OCI-LY3 (cell line): ENCODE measurements at regions not wholly inside any gene's neighbourhood (a gene's known extent, or its start where the extent isn't known, plus 50 kb on each side); places are given as distances from the start of the nearest gene placed in this dataset.

ENCODE experiments used
- H2AFZ ChIP-seq: fragments of 200-600, 300-600 bp; shearing (Covaris generic); 2 replicates; pipeline ENCODE4 v1.6.0; 2014; ENCODE audit warnings: antibody characterized with exemption, low read depth, low read length
- H3K27ac ChIP-seq: fragments of 200-600, 300-600 bp; sonication (generic); 2 replicates; pipeline ENCODE4 v1.5.1; 2014; ENCODE audit warnings: mild to moderate bottlenecking, low read length, moderate library complexity, mixed read lengths
- H3K27me3 ChIP-seq: fragments of 200-600, 300-600 bp; sonication (generic); 2 replicates; pipeline ENCODE4 v1.6.1; 2014; ENCODE audit warnings: low read depth, low read length, mixed read lengths
- H3K36me3 ChIP-seq: fragments of 200-600, 300-600 bp; sonication (generic); replicated peaks from 2 replicates; pipeline ENCODE3; 2014; ENCODE audit warnings: low read depth, low read length, mixed read lengths
- H3K4me1 ChIP-seq: fragments of 300-600, 200-600 bp; sonication (generic); 2 replicates; pipeline ENCODE4 v1.6.1; 2014; ENCODE audit warnings: low read length, mixed read lengths
- H3K4me2 ChIP-seq: fragments of 200-600, 300-600 bp; sonication (generic); 2 replicates; pipeline ENCODE4 v1.6.1; 2014; ENCODE audit warnings: low read length, mixed read lengths
- H3K4me3 ChIP-seq: fragments of 300-600, 200-600 bp; sonication (generic); 2 replicates; pipeline ENCODE4 v1.5.1; 2014; ENCODE audit warnings: antibody characterized with exemption, mild to moderate bottlenecking, low read length, moderate library complexity
- H3K79me2 ChIP-seq: fragments of 300-600, 200-600 bp; shearing (Covaris generic); 2 replicates; pipeline ENCODE4 v1.6.1; 2014; ENCODE audit warnings: mild to moderate bottlenecking, low read length, mixed read lengths
- H3K9ac ChIP-seq: fragments of 300-600, 200-600 bp; shearing (Covaris generic); 2 replicates; pipeline ENCODE4 v1.6.0; 2014; ENCODE audit warnings: mild to moderate bottlenecking, low read length, moderate library complexity
- H3K9me3 ChIP-seq: fragments of 200-600, 300-600 bp; shearing (Covaris generic); 2 replicates; pipeline ENCODE4 v1.6.1; 2014; ENCODE audit warnings: low read length, mixed read lengths; ENCODE audit not compliant: insufficient read depth
- H4K20me1 ChIP-seq: fragments of 200-600, 300-600 bp; sonication (generic); 2 replicates; pipeline ENCODE4 v1.6.1; 2016; ENCODE audit warnings: low read length, mixed read lengths; ENCODE audit not compliant: insufficient read depth
- EZH2phosphoT487 ChIP-seq: fragments of 200-600 bp; shearing (Covaris generic); IDR thresholded peaks from 2 replicates; pipeline ENCODE4 v1.6.1; 2018; ENCODE audit warnings: antibody characterized with exemption, mixed run types, low read depth
- TF ChIP-seq, protein P1 (sequence below): fragments of 200-600, 300-600 bp; sonication (generic); IDR thresholded peaks from 2 replicates; pipeline ENCODE4 v1.5.1; 2014; ENCODE audit warnings: antibody characterized with exemption, low read length, low read depth

- Histone ChIP-seq H3K9me3 (no peaks in the 10 kb centered on the region), H4K20me1 (no peaks in the 10 kb centered on the region), H2AFZ (no peak overlapping the region), H3K27me3 (no peaks in the 10 kb centered on the region), H3K27ac (no peak overlapping the region), H3K9ac (no peak overlapping the region), H3K4me3 (no peak overlapping the region), H3K4me1 (no peaks in the 10 kb centered on the region), H3K4me2 (no peak overlapping the region), H3K79me2 (no peaks in the 10 kb centered on the region), H3K36me3 (no peaks in the 10 kb centered on the region)
- TF ChIP-seq, protein P1, sequence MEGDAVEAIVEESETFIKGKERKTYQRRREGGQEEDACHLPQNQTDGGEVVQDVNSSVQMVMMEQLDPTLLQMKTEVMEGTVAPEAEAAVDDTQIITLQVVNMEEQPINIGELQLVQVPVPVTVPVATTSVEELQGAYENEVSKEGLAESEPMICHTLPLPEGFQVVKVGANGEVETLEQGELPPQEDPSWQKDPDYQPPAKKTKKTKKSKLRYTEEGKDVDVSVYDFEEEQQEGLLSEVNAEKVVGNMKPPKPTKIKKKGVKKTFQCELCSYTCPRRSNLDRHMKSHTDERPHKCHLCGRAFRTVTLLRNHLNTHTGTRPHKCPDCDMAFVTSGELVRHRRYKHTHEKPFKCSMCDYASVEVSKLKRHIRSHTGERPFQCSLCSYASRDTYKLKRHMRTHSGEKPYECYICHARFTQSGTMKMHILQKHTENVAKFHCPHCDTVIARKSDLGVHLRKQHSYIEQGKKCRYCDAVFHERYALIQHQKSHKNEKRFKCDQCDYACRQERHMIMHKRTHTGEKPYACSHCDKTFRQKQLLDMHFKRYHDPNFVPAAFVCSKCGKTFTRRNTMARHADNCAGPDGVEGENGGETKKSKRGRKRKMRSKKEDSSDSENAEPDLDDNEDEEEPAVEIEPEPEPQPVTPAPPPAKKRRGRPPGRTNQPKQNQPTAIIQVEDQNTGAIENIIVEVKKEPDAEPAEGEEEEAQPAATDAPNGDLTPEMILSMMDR: no peak
- no peak for TF ChIP-seq EZH2phosphoT487
Measured at GRCh38 chr7:49425277-49425818, 348.1 kb upstream of the VWC2 start.

- Histone ChIP-seq H4K20me1 (no peaks in the 10 kb centered on the region), H3K36me3 (no peaks in the 10 kb centered on the region), H2AFZ (no peak overlapping the region), H3K4me2 (no peak overlapping the region), H3K9me3 (no peaks in the 10 kb centered on the region), H3K27me3 (no peaks in the 10 kb centered on the region), H3K27ac (no peak overlapping the region), H3K4me1 (peaks cover 7% of the 10 kb centered on the region; the same call in 1 of the 2 replicates), H3K4me3 (no peak overlapping the region), H3K79me2 (no peaks in the 10 kb centered on the region), H3K9ac (no peak overlapping the region)
- TF ChIP-seq, protein P1: no peak
- no peak for TF ChIP-seq EZH2phosphoT487
Measured at GRCh38 chr7:49432254-49432653, 341.2 kb upstream of the VWC2 start.

DNA sequence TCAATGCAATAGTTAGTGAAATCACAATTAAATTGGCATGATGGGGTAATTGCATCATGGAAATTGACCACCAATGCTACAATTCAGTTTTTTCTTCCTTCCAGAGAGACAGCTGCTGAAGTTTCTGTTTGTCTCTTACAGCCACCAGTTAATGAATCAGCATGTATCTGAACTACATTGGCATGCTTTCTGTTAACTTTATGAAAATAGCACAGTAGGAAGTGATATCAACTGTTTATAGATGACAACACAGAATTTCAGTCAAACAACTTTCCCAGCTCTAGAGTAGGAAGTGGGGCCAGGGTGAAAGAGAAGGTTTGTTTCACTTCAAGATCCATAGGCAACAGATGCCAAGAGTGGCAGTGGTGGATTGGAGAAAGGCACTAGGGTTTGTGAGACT, 339.6 kb upstream of the VWC2 start:
- Histone ChIP-seq H3K9me3 (no peaks in the 10 kb centered on the region), H3K27ac (no peak overlapping the region), H3K36me3 (no peaks in the 10 kb centered on the region), H2AFZ (0 out of 2 replicates have a peak overlapping the region, but pooled peaks have one; percentile 13), H3K4me1 (peaks cover 7% of the 10 kb centered on the region; the same call in 1 of the 2 replicates), H3K9ac (no peak overlapping the region), H3K27me3 (no peaks in the 10 kb centered on the region), H4K20me1 (no peaks in the 10 kb centered on the region), H3K4me3 (no peak overlapping the region), H3K79me2 (no peaks in the 10 kb centered on the region), H3K4me2 (peak overlapping the region; percentile 11; the same call in 1 of the 2 replicates)
- TF ChIP-seq EZH2phosphoT487: no peak
- TF ChIP-seq, protein P1: no peak

DNA sequence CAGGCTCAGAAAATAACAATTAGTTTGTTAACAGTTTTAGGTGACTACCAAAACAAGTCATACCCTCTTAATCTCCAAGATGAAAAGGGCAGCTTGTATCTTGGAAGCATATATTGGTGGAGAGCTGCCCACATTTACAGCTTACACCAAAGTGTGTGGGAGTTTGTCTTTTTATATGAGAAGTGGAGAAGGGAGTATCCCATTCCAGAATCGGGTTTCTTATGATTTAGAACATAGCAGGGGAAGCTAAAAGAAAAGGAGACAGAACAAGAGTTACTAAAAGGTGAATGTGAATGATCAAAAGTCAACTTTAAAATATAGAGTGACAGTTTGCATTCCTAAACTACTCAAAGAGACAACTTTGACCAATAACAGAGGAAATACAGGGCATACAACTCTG, 338.6 kb upstream of the VWC2 start:
- H3K4me3 ChIP-seq: no peak overlapping the region
- no peak overlapping the region for H2AFZ ChIP-seq
- TF ChIP-seq EZH2phosphoT487: no peak
- TF ChIP-seq, protein P1: no peak

More for the DNA sequence above, 338.6 kb upstream of the VWC2 start:
- Histone ChIP-seq H3K4me2 (no peak overlapping the region), H3K9me3 (no peaks in the 10 kb centered on the region), H3K27ac (no peak overlapping the region), H3K9ac (no peak overlapping the region), H3K27me3 (no peaks in the 10 kb centered on the region), H3K36me3 (no peaks in the 10 kb centered on the region), H4K20me1 (no peaks in the 10 kb centered on the region), H3K4me1 (peaks cover 7% of the 10 kb centered on the region; the same call in 1 of the 2 replicates), H3K79me2 (no peaks in the 10 kb centered on the region)
